GM21576 (cell line): ENCODE measurements at regions not wholly inside any gene's neighbourhood (a gene's known extent, or its start where the extent isn't known, plus 50 kb on each side); places are given as distances from the start of the nearest gene placed in this dataset.

Experiments used
- ATAC-seq: cut with Tn5 transposase; IDR thresholded peaks from one replicate; pipeline ENCODE4 v1.9.1; 2021; ENCODE audit warnings: mild to moderate bottlenecking, moderate library complexity; ENCODE audit not compliant: unreplicated experiment

DNA sequence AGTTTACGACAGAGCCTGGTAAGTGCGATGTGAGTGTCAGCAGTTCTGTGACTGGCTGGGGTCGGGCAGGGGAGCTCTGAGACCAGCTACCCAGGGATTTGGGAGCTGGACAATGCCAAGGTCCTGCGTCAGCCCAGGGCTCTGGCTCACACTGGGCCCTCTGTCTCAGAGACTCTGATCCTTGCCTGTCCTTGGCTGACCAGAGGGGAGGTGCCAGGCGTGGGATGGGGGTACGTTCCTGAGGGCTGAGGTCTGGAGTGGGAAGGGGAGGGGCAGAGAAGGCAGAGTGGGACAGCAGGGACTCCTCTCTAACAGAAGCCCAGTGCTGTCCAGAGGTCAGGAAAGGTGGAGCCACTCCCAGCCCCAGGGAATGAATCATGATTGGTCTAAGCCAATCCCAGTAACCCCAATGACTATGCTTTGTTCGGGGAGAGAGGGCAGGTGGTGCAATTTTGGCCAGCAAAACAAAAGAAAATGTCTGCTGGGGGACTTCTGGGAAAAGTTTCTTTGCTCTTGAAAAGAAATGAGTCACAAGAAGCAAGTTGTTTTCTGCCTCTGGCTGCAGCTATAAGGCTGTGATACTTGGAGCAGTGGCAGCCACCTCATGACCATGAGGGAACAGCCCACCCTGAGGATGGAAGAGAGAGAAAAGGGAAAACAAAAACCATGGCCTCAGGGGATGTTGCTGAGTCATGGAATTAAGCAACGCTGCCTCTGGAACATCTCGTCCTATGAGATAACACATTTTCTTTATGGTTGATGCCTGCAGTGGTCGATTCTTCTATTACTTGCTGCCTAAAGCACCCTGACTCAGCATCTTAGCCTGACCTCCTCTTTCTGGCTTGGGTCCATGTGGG, 108.3 kb downstream of the CHST1 start:
- no peak for ATAC-seq

DNA sequence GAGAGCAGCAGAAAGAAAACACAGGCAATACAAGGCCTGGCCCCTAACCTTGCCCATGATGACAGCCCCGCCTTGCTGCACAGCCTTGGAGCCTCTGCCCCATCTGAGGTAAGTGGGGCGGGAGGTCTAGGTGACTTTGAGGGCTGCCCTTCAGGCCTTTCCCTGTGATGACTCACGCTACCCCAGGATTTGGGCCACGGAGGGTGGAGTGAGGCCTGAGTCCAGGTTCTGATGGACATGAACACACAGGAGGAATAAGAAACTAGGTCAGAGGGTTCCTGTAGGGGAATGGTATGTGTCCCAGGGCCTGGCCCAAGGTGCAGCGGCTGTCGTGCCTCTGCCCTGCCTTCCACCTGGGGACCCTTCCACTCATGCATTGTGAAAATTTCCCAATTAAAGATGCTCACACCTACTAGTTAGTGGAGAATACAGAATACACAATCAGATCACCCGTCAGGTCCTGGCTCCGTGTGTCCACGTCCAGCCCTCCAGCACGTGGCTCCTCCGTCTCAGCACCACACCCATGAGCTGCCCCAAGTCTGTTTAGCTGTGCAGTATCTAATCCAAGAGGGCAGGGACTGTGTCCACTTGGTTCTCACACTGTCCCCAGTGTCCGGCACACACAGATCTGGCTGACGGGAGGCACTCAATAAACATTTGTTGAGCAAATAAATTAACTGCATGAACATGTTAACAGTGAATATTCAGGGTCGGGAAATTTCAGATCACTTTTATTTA, 111.0 kb downstream of the CHST1 start:
- no peak for ATAC-seq

GRCh38 chr11:45553383-45553936, 112.0 kb downstream of the CHST1 start:
- ATAC-seq, result no peak

- ATAC-seq, result no peak
Measured at GRCh38 chr11:45551191-45551713, 114.2 kb downstream of the CHST1 start.

GRCh38 chr11:45549257-45549656, 116.2 kb downstream of the CHST1 start:
- no peak for ATAC-seq

DNA sequence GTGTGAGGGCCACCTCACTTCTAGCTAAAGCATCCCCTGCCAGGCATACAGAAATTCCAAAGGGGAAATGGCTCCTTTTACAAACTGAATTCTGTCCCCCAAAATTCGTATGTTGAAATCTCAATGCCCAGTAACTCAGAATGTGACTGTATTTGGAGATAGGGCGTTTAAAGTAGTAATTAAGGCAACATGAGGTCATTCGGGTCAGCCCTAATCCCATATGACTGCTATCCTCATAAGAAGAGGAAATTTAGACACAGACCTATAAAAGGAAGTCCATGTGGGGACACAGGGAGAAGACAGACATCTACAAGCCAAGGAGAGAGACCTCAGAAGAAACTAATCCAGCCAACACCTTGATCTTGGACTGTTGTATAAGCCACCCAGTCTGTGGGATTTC, 119.1 kb downstream of the CHST1 start:
- ATAC-seq, result no peak

DNA sequence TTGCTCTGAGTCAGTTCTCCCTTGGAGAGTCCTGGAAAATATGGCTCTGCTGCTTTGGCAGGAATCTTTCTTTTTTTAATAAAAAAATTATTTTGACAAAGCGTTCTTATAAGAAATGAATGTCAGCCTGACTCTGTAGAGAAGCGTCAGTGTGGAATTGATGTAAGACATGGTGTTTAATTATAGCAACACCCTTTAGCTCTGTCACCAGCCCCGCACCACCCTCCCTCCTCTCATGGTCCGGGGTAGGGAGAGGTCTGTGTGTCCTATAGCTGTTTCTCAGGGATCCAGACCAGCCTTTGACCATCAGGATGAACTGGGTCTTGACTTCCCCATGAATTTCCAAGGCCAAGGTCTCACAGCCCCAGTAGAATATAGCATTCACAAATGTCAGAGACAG, 120.6 kb downstream of the CHST1 start:
- no peak for ATAC-seq

DNA sequence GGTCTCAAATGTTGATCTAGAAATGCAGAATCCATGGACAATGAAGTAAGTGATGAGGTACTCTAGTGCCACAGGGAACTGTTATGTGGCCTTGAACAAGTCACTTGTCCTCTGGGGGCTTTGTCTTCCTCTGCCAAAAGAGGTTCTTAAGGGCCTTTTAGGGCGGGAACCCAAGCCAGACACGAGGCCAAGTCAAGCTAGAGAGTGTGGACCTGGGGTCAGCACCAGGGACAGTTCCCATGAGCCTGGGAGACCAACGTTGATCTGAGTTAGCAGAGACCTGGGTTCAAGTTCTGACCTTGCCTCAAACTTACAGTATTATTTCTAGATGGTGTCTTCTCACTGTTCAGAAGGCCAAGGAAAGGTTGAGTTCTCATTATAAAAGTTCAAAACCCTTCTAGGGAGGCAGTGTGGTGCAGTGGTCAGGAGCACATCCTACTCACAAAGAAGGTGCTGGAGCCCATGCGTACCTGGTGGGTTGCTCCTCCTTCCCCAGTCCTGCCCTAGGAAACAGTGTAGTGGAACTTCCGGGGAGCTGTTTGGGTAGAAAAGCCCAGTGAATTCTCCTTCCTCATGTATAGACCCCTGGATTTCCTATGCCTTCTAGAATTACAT, 121.5 kb downstream of the CHST1 start:
- ATAC-seq, result no peak

GRCh38 chr11:45543081-45543480, 122.3 kb downstream of the CHST1 start:
- ATAC-seq, result no peak

- ATAC-seq, result no peak
Measured at GRCh38 chr11:45541693-45542434, 123.6 kb downstream of the CHST1 start.

DNA sequence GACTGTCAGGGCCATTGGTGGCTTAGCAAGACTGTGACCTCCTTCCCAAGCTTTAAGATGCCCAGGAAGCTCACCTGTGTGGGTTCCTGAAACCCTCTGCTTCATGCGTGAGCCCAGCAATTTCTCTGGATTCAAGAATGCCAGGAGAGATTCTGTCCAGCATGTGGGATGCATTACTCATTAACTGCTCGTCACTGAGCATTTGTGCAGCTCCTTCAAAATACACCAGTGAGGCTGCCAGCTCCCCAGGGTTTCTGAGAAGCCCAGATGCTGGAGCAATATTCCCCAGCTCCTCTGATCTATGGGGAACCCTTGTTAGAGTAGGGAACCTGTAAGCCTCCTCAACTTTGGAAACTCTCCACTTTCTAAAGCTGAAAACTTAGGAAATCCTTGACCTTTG, 126.5 kb downstream of the CHST1 start:
- no peak for ATAC-seq

DNA sequence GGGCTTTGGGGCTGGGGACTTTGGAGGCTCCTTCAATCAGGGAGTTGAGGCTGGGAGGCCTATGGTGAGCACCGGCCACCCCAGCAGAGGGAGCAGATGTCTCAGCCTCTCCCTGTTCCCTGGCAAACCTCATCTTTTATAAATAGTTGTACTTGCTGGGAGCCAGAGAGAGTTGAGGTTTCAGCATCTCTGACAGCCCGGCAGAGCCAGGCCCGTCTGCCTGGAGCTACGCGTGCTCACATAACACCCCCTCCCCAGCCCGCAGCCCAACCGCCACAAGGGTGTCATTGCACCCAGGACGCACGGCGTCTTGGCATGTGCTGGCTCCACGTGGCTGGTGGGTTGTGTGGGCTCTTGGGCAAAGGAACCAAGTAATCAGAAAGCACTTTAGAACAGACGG, 127.1 kb downstream of the CHST1 start:
- ATAC-seq, result no peak

DNA sequence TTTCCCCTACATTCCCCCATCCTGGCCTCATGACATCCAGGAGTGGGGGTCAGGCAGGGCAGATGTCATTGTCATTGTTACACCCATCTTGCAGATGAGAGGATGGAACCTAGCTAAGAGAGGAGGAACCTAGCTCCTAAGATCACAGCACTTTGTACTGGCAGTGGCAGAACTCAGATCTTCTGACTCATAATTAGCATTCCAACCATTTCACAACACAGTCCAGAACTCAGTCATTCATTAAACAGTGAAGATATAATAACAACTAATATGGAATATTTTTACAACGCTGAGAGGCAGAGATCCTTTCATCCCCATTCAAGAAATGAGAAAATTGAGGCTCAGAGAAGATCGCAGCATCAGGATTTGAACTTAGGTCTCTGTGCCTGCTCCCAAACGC, 127.8 kb downstream of the CHST1 start:
- ATAC-seq, result no peak

DNA sequence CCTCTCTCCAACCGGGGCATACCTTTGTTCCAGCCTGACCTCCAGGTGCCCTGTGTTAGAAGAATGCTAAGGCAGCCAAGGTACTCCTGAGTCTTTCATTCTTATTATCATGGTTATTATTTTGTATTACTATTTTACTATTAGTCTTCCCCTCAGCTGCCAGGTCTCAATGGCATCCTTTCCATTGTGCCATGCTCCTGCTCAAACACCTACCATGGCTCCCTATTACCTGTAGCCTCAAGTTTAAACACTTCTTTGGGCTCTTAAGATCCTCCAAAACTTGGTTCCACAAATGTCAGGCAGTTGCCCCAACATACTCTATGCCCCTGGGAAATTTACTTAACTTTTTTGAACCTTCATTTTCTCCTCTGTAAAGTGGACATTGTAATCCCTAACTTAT, 130.4 kb downstream of the CHST1 start:
- no peak for ATAC-seq

DNA sequence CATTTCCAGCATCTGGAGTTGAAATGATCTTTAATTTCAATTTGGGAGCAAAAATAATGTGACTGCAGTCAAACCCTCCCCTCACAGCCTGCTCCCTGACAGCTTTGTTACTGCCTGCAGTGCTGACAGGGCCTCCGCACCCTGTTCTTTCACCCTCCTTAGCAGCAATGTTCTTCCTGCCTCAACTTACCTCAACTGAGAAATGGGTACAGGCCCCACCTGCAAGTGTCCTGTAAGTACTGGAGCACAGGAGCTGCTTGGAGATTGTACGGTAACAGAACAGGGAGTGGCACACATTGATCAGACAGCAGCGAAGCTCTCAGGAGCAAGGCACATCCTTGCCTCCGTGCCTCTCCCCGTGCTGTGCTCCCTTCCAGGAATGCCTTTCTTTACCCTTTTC, 131.3 kb downstream of the CHST1 start:
- no peak for ATAC-seq

- no peak for ATAC-seq
Measured at GRCh38 chr11:45532546-45532945, 132.9 kb downstream of the CHST1 start.

- no peak for ATAC-seq
Measured at GRCh38 chr11:45530776-45531175, 134.6 kb downstream of the CHST1 start.

DNA sequence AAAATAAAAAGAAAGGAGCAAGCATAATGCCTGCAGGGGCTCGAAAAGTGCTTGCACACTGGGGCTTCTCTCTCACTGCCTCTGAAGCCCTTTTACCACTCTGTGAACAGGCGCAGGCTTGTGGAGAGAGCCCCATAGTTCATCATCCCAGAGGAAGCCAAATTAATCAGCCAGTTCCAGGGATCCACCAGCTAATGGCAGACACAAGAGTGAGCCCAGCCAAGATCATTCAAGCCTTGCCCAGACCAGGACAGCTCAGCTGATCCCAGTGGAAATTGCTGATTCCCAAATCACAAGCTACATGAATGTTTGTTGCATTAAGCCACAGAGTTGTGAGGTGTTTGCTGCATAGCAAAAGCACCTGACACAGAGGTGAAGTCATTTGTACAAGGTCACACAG, 135.3 kb downstream of the CHST1 start:
- no peak for ATAC-seq

GRCh38 chr11:45528435-45528834, 137.0 kb downstream of the CHST1 start:
- ATAC-seq, result no peak

GRCh38 chr11:45527898-45528297, 137.5 kb downstream of the CHST1 start:
- ATAC-seq, result no peak

- ATAC-seq, result no peak
Measured at GRCh38 chr11:45525393-45525792, 140.0 kb downstream of the CHST1 start.
